Lung (tissue), 11 donors: ENCODE measurements at regions not wholly inside any gene's neighbourhood (a gene's known extent, or its start where the extent isn't known, plus 50 kb on each side); places are given as distances from the start of the nearest gene placed in this dataset.

Source experiments
- ATAC-seq: fragments of 200-7000 bp; cut with Tn5 transposase; one replicate; pipeline ENCODE4 v1.9.1; 2020; ENCODE audit warnings: moderate number of reproducible peaks; ENCODE audit not compliant: insufficient read depth, low FRiP score
- DNase-seq, 3 donors: peaks; one replicate each; pipeline ENCODE4 v3.0.0-alpha.2; 2013 to 2017
- H3K27ac ChIP-seq, 2 donors: one replicate each; pipeline ENCODE4 v1.5.1; 2013; ENCODE audit warnings: mild to moderate bottlenecking in 2 of 2, moderate library complexity in 2 of 2, control low read depth in 1 of 2, inconsistent platforms in 1 of 2, low read depth in 1 of 2, low read length in 1 of 2
- H3K27me3 ChIP-seq, 3 donors: one replicate each; pipeline ENCODE4 v1.5.1; 2013; ENCODE audit warnings: low read length in 2 of 3; ENCODE audit not compliant: control insufficient read depth in 3 of 3, insufficient read depth in 3 of 3
- H3K36me3 ChIP-seq, 4 donors: one replicate each; pipeline ENCODE4 v1.5.1; 2013; ENCODE audit warnings: low read length in 4 of 4, mild to moderate bottlenecking in 1 of 4, moderate library complexity in 1 of 4; ENCODE audit not compliant: control insufficient read depth in 4 of 4, insufficient read depth in 4 of 4
- H3K4me1 ChIP-seq, 5 donors: one replicate each; pipeline ENCODE4 v1.5.1; 2013; ENCODE audit warnings: low read length in 5 of 5, mild to moderate bottlenecking in 2 of 5, moderate library complexity in 1 of 5; ENCODE audit not compliant: control insufficient read depth in 5 of 5, insufficient read depth in 5 of 5
- H3K4me3 ChIP-seq: one replicate; pipeline ENCODE4 v1.5.1; 2013; ENCODE audit warnings: mild to moderate bottlenecking, control low read depth, moderate library complexity
- H3K9ac ChIP-seq, 2 donors: one replicate each; pipeline ENCODE4 v1.5.1; 2013; ENCODE audit warnings: low read length in 2 of 2, control low read depth in 1 of 2; ENCODE audit not compliant: insufficient read depth in 1 of 2
- H3K9me3 ChIP-seq, 4 donors: one replicate each; pipeline ENCODE4 v1.5.1; 2013; ENCODE audit warnings: low read length in 3 of 4, mild to moderate bottlenecking in 1 of 4, moderate library complexity in 1 of 4; ENCODE audit not compliant: control insufficient read depth in 4 of 4, insufficient read depth in 3 of 4
- WGBS, 2 donors: extraction: QIAGEN DNeasy Blood & Tissue Kit; methylation state at CpG; one replicate each; pipeline ENCODE4 v1.1.7; 2013; 5-methylcytosine and 5-hydroxymethylcytosine counted together
- TF ChIP-seq, protein P1 (sequence below): IDR thresholded peaks from 2 replicates; pipeline ENCODE4 v1.5.1; 2012; ENCODE audit warnings: mild to moderate bottlenecking; ENCODE audit errors: control extremely low read depth, extremely low read depth
- donor health status: control.
- donor health status: control.
- donor health status: Bipolar disorder and iron deficiency.
- donor health status: healthy.
- donor health status: DM: yes; HTN: yes; CAD: no.

DNA sequence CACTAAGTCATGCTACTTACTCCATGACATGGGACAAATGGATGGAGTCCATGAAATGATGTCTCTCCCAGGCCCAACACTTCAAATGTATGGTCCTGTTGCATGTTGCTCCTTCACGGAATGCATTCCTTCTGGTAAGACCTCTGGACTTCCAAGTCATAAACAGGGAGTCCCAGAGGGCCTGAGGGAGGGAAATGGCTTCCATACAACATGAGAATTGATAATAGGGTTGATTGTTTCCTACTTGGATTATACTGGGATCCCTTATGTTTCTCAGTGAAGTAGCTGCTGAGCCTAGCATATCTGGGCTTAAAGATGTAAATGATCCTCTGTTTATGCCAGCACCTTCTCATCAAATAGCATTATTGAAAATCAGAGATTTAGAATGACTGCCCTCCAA is 104.2 kb upstream of the MAGI3 start:
- Histone ChIP-seq H3K4me1 (no peaks in the 10 kb centered on the region), H3K27ac (no peak overlapping the region), H3K9me3 (peaks cover 0 to 1% (median 0%) of the 10 kb centered on the region in 4 donors), H3K9ac (no peak overlapping the region), H3K4me3 (no peak overlapping the region), H3K27me3 (no peaks in the 10 kb centered on the region), H3K36me3 (no peaks in the 10 kb centered on the region)
- DNase-seq (no peak), ATAC-seq (no peak)
- 88 to 96% methylated on average over 1 of the region's 1 CpG for WGBS, 2 donors
- TF ChIP-seq, protein P1, sequence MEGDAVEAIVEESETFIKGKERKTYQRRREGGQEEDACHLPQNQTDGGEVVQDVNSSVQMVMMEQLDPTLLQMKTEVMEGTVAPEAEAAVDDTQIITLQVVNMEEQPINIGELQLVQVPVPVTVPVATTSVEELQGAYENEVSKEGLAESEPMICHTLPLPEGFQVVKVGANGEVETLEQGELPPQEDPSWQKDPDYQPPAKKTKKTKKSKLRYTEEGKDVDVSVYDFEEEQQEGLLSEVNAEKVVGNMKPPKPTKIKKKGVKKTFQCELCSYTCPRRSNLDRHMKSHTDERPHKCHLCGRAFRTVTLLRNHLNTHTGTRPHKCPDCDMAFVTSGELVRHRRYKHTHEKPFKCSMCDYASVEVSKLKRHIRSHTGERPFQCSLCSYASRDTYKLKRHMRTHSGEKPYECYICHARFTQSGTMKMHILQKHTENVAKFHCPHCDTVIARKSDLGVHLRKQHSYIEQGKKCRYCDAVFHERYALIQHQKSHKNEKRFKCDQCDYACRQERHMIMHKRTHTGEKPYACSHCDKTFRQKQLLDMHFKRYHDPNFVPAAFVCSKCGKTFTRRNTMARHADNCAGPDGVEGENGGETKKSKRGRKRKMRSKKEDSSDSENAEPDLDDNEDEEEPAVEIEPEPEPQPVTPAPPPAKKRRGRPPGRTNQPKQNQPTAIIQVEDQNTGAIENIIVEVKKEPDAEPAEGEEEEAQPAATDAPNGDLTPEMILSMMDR, result no peak

DNA sequence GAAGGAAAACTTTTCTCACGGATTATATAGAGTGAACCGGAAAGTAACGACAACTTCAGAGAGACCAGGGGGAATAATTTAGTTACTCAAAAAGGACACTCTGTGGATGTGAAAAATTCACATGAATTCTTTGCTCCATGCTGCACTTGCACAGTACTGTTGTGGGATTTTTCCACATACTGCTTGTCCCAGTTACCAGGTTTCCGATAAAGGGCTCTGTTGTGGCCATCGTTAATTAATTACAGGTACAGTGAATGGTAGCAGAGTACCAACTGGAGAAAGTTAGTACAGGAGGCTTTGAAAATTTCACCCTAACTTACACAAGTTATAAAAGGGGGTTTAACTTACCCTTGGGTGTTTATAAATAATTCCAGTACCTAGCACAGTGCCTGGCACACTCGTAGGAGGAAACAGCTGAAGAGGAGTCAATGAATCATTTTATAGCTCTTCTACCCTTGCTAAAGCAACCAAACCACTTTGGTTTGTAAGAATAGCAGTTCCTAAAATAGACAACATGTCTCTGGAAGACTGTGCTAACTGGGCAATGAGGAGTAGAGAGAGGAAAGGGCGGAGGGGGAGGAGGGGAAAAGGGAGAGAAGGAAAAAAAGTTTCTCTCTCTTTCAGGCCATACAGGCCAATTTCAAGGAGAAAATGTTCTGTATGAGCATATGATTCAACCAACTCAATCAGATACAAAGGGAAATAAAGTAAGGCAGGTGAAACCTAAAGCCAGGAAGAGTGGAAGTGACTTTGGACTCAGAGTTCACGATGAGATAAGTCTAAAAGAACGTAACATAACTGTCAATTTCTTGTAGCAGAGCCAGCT is 98.3 kb upstream of the MAGI3 start:
- WGBS, 2 donors, result 78 to 83% methylated on average over 9 of the region's 9 CpGs

DNA sequence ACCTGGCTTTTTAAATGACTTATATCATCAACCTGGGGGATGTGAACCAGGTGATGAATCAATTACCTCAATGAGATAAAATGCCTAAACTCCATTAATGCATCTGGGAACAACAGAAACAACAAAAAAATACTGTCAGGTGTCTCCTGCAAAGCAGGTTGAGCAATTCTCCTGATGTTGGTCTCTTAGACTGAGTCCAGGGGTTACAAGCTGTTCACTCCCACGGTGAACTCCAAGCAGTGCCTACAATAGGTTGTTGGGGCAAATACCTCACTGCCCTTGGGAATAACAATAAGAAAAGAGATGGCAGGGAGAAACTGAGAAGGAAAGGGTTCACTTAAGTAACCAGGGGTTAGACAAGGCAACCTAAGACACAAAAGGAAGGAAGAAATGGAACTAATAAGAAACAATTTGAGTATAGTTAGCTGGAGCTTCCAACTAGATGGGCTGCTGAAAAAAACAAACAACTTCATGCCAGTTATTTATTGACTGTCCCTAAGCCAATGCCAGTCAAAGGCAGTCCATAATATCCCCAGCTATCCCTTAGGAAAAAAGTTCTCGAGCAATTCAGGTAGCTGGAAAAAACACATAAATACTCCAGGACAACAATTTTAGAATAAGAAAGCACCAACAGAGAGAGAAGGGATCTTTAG is 97.6 kb upstream of the MAGI3 start:
- no peaks in the 10 kb centered on the region for H3K4me1 ChIP-seq
- H3K9ac ChIP-seq, result no peak overlapping the region
- DNase-seq, result no peak
- TF ChIP-seq, protein P1, result no peak
- H3K36me3 ChIP-seq, result no peaks in the 10 kb centered on the region
- no peak overlapping the region for H3K27ac ChIP-seq
- WGBS, 2 donors, result 90 to 91% methylated on average over 2 of the region's 2 CpGs
- no peaks in the 10 kb centered on the region for H3K27me3 ChIP-seq
- no peak for ATAC-seq
- no peak overlapping the region for H3K4me3 ChIP-seq
- peaks cover 0 to 3% (median 0%) of the 10 kb centered on the region in 4 donors for H3K9me3 ChIP-seq

More for the DNA sequence above, 98.3 kb upstream of the MAGI3 start:
- ATAC-seq (no peak), DNase-seq (no peak)
- H3K27me3 ChIP-seq, result no peaks in the 10 kb centered on the region
- H3K27ac ChIP-seq, result no peak overlapping the region
- H3K9me3 ChIP-seq, result peaks cover 0 to 3% (median 0%) of the 10 kb centered on the region in 4 donors
- H3K4me1 ChIP-seq, result no peaks in the 10 kb centered on the region
- H3K36me3 ChIP-seq, result no peaks in the 10 kb centered on the region
- no peak overlapping the region for H3K4me3 ChIP-seq
- TF ChIP-seq, protein P1, result no peak
- no peak overlapping the region for H3K9ac ChIP-seq
